HCT116 (cell line): ENCODE measurements at regions not wholly inside any gene's neighbourhood (a gene's known extent, or its start where the extent isn't known, plus 50 kb on each side); places are given as distances from the start of the nearest gene placed in this dataset.

Source experiments
- ATAC-seq: fragments of 200-7000 bp; cut with Tn5 transposase; 2 replicates; pipeline ENCODE4 v1.9.1; 2020; ENCODE audit warnings: mild to moderate bottlenecking, moderate library complexity
- BruUV-seq: library from RNA; stranded (reverse); fragments of 400-500 nt; replicated peaks from 2 replicates; lab custom pipeline; 2021; lab: Mats Ljungman, UMichigan
- CTCF ChIA-PET: fragments of 300-600 bp; sonication (Branson Sonifier 250); formaldehyde crosslinking; loops from one replicate; lab custom pipeline; 2021; ENCODE audit warnings: antibody characterized with exemption; lab: Charles Lee
- POLR2A ChIA-PET: fragments of 300-600, 350-600 bp; sonication (Branson Sonifier 250); formaldehyde crosslinking; loops from one replicate; lab custom pipeline; 2021; ENCODE audit warnings: antibody characterized with exemption; lab: Charles Lee
- RAD21 ChIA-PET, 2 experiments: fragments of 300-600 bp; sonication (Branson Sonifier 250); formaldehyde crosslinking; loops; one replicate each; lab custom pipeline; 2023; ENCODE audit warnings: low total read pairs in 2 of 2; ENCODE audit not compliant: uncharacterized antibody in 2 of 2, unreplicated experiment in 2 of 2, low non-redundant PET in 1 of 2; lab: Charles Lee
- DNase-seq: peaks from one replicate; pipeline ENCODE4 v3.0.0-alpha.2; 2010; ENCODE audit warnings: low read depth, low spot score
- H2AFZ ChIP-seq: fragments of 200-600 bp; shearing (Covaris generic), sonication (generic); 2 replicates; pipeline ENCODE4 v1.6.1; 2017; ENCODE audit warnings: low read depth, mixed run types, mixed read lengths, antibody characterized with exemption, low read length; ENCODE audit not compliant: poor library complexity, severe bottlenecking
- H3K27ac ChIP-seq: 2 replicates; pipeline ENCODE4 v1.5.1; 2012; ENCODE audit warnings: low read depth, low read length
- H3K27me3 ChIP-seq: fragments of 200-600 bp; sonication (generic); 2 replicates; pipeline ENCODE4 v1.6.1; 2016; ENCODE audit warnings: mixed run types, low read length, mixed read lengths; ENCODE audit not compliant: insufficient read depth
- H3K36me3 ChIP-seq, 2 experiments: fragments of 200-500 bp in 1 of 2; fragments of 200-600 bp in 1 of 2; sonication (Bioruptor generic) in 1 of 2; sonication (generic) in 1 of 2; 2 replicates each; pipeline versions ENCODE4 v1.5.1 to v1.6.1; 2014 to 2016; ENCODE audit warnings: low read length in 2 of 2, inconsistent platforms in 1 of 2, mixed read lengths in 1 of 2, mixed run types in 1 of 2; ENCODE audit not compliant: insufficient read depth in 2 of 2, control insufficient read depth in 1 of 2
- H3K4me1 ChIP-seq, 2 experiments: fragments of 200-600 bp in 1 of 2; sonication (generic) in 1 of 2; 2 replicates each; pipeline versions ENCODE4 v1.5.1 to v1.6.1; 2012 to 2017; ENCODE audit warnings: low read length in 2 of 2, inconsistent platforms in 1 of 2, mild to moderate bottlenecking in 1 of 2, mixed read lengths in 1 of 2, mixed run types in 1 of 2, moderate library complexity in 1 of 2; ENCODE audit not compliant: insufficient read depth in 2 of 2, control insufficient read depth in 1 of 2
- H3K4me2 ChIP-seq: fragments of 200-600 bp; sonication (generic); 2 replicates; pipeline ENCODE4 v1.6.1; 2017; ENCODE audit warnings: mixed run types, low read length, mixed read lengths
- H3K4me3 ChIP-seq, 2 experiments: fragments of 200-600 bp in 1 of 2; sonication (generic) in 1 of 2; replicated peaks in 1 of 2; 2 replicates each; pipeline ENCODE4 v1.5.1; 2011 to 2016; ENCODE audit warnings: low read length in 2 of 2, control low read depth in 1 of 2, low read depth in 1 of 2, mild to moderate bottlenecking in 1 of 2, mixed read lengths in 1 of 2, mixed run types in 1 of 2
- H3K79me2 ChIP-seq: fragments of 200-600 bp; sonication (generic); 2 replicates; pipeline ENCODE4 v1.6.1; 2017; ENCODE audit warnings: mild to moderate bottlenecking, mixed run types, low read length, moderate library complexity, mixed read lengths; ENCODE audit not compliant: insufficient read depth
- H3K9ac ChIP-seq: fragments of 200-600 bp; sonication (generic); 2 replicates; pipeline ENCODE4 v1.6.1; 2016; ENCODE audit warnings: low read length, mixed read lengths
- H3K9me2 ChIP-seq: fragments of 200-600 bp; sonication (generic), shearing (Covaris generic); 2 replicates; pipeline ENCODE4 v1.6.1; 2017; ENCODE audit warnings: mixed run types, mild to moderate bottlenecking, moderate library complexity; ENCODE audit not compliant: insufficient read depth
- H3K9me3 ChIP-seq, 2 experiments: fragments of 200-500 bp in 1 of 2; fragments of 200-600 bp in 1 of 2; sonication (Bioruptor generic) in 1 of 2; sonication (generic) in 1 of 2; 2 replicates each; pipeline ENCODE4 v1.6.1; 2014 to 2017; ENCODE audit warnings: low read length in 2 of 2, mixed read lengths in 2 of 2, inconsistent platforms in 1 of 2, low read depth in 1 of 2, mild to moderate bottlenecking in 1 of 2, mixed run types in 1 of 2, moderate library complexity in 1 of 2; ENCODE audit not compliant: control insufficient read depth in 1 of 2, insufficient read depth in 1 of 2
- H4K20me1 ChIP-seq: fragments of 200-600 bp; sonication (generic), shearing (Covaris generic); 2 replicates; pipeline ENCODE4 v1.6.1; 2017; ENCODE audit warnings: mixed run types, mild to moderate bottlenecking, moderate library complexity; ENCODE audit not compliant: insufficient read depth
- CBX3 ChIP-seq: IDR thresholded peaks from 2 replicates; pipeline ENCODE4 v1.6.1; 2012; ENCODE audit warnings: low read depth
- CEBPB ChIP-seq: IDR thresholded peaks from 2 replicates; pipeline ENCODE4 v1.6.1; 2012; ENCODE audit warnings: low read depth
- EZH2 ChIP-seq: fragments of 200-600 bp; sonication (generic); IDR thresholded peaks from 2 replicates; pipeline ENCODE4 v1.6.1; 2017; ENCODE audit warnings: antibody characterized with exemption, mixed run types
- EZH2phosphoT487 ChIP-seq: fragments of 200-600 bp; IDR thresholded peaks from 2 replicates; pipeline ENCODE4 v1.6.1; 2018; ENCODE audit warnings: antibody characterized with exemption, borderline replicate concordance
- FOSL1 ChIP-seq: IDR thresholded peaks from 2 replicates; pipeline ENCODE4 v1.6.1; 2012; ENCODE audit warnings: low read depth
- POLR2A ChIP-seq: IDR thresholded peaks from 2 replicates; pipeline ENCODE4 v1.7.0; 2011; ENCODE audit warnings: borderline replicate concordance; ENCODE audit not compliant: insufficient read depth, insufficient read length; ENCODE audit errors: extremely low read depth
- RAD21 ChIP-seq: IDR thresholded peaks from 2 replicates; pipeline ENCODE4 v1.6.1; 2012; ENCODE audit warnings: low read depth, mild to moderate bottlenecking
- SIN3A ChIP-seq: IDR thresholded peaks from 2 replicates; pipeline ENCODE4 v1.6.1; 2012; ENCODE audit warnings: low read depth
- SP1 ChIP-seq: IDR thresholded peaks from 2 replicates; pipeline ENCODE4 v1.6.1; 2012; ENCODE audit warnings: low read depth
- SRF ChIP-seq: IDR thresholded peaks from 2 replicates; pipeline ENCODE4 v1.6.1; 2012; ENCODE audit warnings: low read depth
- TCF7L2 ChIP-seq: IDR thresholded peaks from 2 replicates; pipeline ENCODE4 v1.7.0; 2011; ENCODE audit warnings: borderline replicate concordance, inconsistent platforms; ENCODE audit not compliant: insufficient read depth, insufficient read length; ENCODE audit errors: extremely low read depth
- ZFX ChIP-seq: fragments of 450-650 bp; IDR thresholded peaks from 2 replicates; pipeline ENCODE4 v1.6.1; 2017
- ZNF274 ChIP-seq: fragments of 200-500 bp; sonication (Bioruptor generic); IDR thresholded peaks from 2 replicates; pipeline ENCODE4 v1.6.1; 2014; ENCODE audit warnings: mild to moderate bottlenecking, low read depth, low read length, inconsistent platforms
- intact Hi-C: fragments of 100-400 bp; cut with micrococcal nuclease; formaldehyde crosslinking; loops from 2 replicates; pipeline ENCODE4 v1.10.0; 2022
- TF ChIP-seq, protein P1 (sequence below): IDR thresholded peaks from 2 replicates; pipeline ENCODE4 v1.6.1; 2012
- TF ChIP-seq, protein P2 (sequence below): IDR thresholded peaks from 2 replicates; pipeline ENCODE4 v1.6.1; 2012

DNA sequence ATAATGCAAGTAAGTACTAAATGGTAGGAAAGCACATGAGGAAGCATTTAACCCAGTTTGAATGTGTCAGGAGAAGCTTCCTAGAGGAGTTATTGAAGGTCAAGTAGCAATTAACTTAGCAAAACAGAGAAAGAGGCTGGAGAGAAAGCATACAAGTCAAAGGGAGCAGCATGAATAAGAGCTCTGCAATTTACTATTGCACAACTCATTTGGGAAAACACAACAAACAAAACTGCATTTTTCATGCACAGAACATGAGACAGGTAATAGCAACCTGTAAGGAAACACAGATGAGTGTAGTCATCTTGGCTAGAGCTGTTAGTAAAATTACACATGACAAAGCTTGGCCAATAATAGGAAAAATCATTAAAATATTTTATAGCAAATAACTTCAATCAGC lies 538.1 kb downstream of the PPP4R3C start:
- RAD21 ChIA-PET: no interaction called here
- BruUV-seq: no TSS peak
- DNase-seq: no peak
- POLR2A ChIA-PET: no interaction called here
- no peaks in the 10 kb centered on the region for H3K79me2 ChIP-seq
- intact Hi-C loops: no loop called here
- H3K4me3 ChIP-seq: no peak overlapping the region
- H3K9ac ChIP-seq: no peak overlapping the region
- no peaks in the 10 kb centered on the region for H3K36me3 ChIP-seq
- TF ChIP-seq ZFX: no peak
- TF ChIP-seq EZH2: no peak
- TF ChIP-seq POLR2A: no peak
- TF ChIP-seq SRF: no peak
- TF ChIP-seq EZH2phosphoT487: no peak
- TF ChIP-seq SP1: no peak
- TF ChIP-seq SIN3A: no peak
- TF ChIP-seq, protein P1, sequence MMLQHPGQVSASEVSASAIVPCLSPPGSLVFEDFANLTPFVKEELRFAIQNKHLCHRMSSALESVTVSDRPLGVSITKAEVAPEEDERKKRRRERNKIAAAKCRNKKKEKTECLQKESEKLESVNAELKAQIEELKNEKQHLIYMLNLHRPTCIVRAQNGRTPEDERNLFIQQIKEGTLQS: no peak
- TF ChIP-seq RAD21: no peak
- TF ChIP-seq CEBPB: no peak
- no peak overlapping the region for H3K27ac ChIP-seq
- H3K4me2 ChIP-seq: no peak overlapping the region
- no peaks in the 10 kb centered on the region for H4K20me1 ChIP-seq
- CTCF ChIA-PET: no interaction called here
- no peak for ATAC-seq
- H3K4me1 ChIP-seq: no peaks in the 10 kb centered on the region
- H2AFZ ChIP-seq: no peak overlapping the region
- no peaks in the 10 kb centered on the region for H3K27me3 ChIP-seq
- H3K9me2 ChIP-seq: no peaks in the 10 kb centered on the region
- H3K9me3 ChIP-seq: no peaks in the 10 kb centered on the region

DNA sequence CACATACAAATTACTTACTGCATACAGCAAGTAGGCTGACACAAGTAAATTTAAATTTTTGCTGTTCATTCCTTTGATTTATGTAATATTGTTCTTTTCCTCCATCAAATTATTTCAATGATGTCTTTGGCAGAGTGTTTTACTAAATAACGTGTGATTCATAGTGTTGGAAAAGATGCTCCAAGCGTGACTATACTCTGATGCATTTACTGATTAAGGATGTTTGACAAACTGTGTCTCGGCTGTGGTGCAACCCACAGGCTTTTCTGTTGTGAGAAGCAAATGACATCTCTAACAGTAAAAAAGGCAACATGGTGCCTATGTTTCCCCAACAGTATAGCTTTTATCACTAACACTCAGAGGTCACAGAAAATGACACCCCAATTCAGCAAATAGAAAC lies 540.9 kb downstream of the PPP4R3C start:
- TF ChIP-seq FOSL1 (no peak), TCF7L2 (no peak), ZFX (no peak), ZNF274 (no peak), CEBPB (no peak), CBX3 (no peak), EZH2 (no peak)
- TF ChIP-seq, protein P2, sequence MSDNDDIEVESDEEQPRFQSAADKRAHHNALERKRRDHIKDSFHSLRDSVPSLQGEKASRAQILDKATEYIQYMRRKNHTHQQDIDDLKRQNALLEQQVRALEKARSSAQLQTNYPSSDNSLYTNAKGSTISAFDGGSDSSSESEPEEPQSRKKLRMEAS: no peak
- Histone ChIP-seq H3K9ac (no peak overlapping the region), H3K4me3 (no peak overlapping the region), H3K9me3 (no peaks in the 10 kb centered on the region), H3K27ac (no peak overlapping the region), H4K20me1 (no peaks in the 10 kb centered on the region), H3K36me3 (no peaks in the 10 kb centered on the region), H3K4me2 (no peak overlapping the region), H3K27me3 (no peaks in the 10 kb centered on the region), H3K79me2 (no peaks in the 10 kb centered on the region), H2AFZ (no peak overlapping the region), H3K9me2 (no peaks in the 10 kb centered on the region), H3K4me1 (no peaks in the 10 kb centered on the region)
- intact Hi-C loops: no loop called here
- CTCF ChIA-PET: no interaction called here
- POLR2A ChIA-PET: no interaction called here
- no peak for DNase-seq
- RAD21 ChIA-PET: no interaction called here
- BruUV-seq: no TSS peak
- no peak for ATAC-seq
